ENCODE measurements at regions not wholly inside any gene's neighbourhood (a gene's known extent, or its start where the extent isn't known, plus 50 kb on each side); places are given as distances from the start of the nearest gene placed in this dataset.

GRCh38 chr2:121031568-121032340, 253.2 kb downstream of the TFCP2L1 start:
- intact Hi-C loops (cut with DNase I): no loop called here
- ATAC-seq (no peak), DNase-seq (ENCODE audit: missing footprints) (no peak)

GRCh38 chr2:121033461-121033996, 251.5 kb downstream of the TFCP2L1 start:
- ATAC-seq: no peak
- no peak for DNase-seq (ENCODE audit: missing footprints)
- intact Hi-C loops (cut with DNase I): no loop called here

GRCh38 chr2:121034551-121034950, 250.5 kb downstream of the TFCP2L1 start:
- intact Hi-C loops (cut with DNase I): no loop called here
- ATAC-seq: no peak
- DNase-seq (ENCODE audit: missing footprints): no peak

GRCh38 chr2:121036226-121036692, 248.7 kb downstream of the TFCP2L1 start:
- no peak for ATAC-seq
- intact Hi-C loops (cut with DNase I): no loop called here
- DNase-seq (ENCODE audit: missing footprints): no peak

- no peak for DNase-seq (ENCODE audit: missing footprints)
- ATAC-seq: no peak
- intact Hi-C loops (cut with DNase I): no loop called here
Observed at GRCh38 chr2:121037480-121037879, 247.5 kb downstream of the TFCP2L1 start.

- intact Hi-C loops (cut with DNase I): no loop called here
- no peak for DNase-seq (ENCODE audit: missing footprints)
- ATAC-seq: no peak
Observed at GRCh38 chr2:121038031-121038430, 247.0 kb downstream of the TFCP2L1 start.

GRCh38 chr2:121038431-121038830, 246.6 kb downstream of the TFCP2L1 start:
- intact Hi-C loops (cut with DNase I): no loop called here
- no peak for DNase-seq (ENCODE audit: missing footprints)
- no peak for ATAC-seq

- intact Hi-C loops (cut with DNase I): no loop called here
- ATAC-seq (no peak), DNase-seq (ENCODE audit: missing footprints) (no peak)
Observed at GRCh38 chr2:121038891-121039616, 245.9 kb downstream of the TFCP2L1 start.

GRCh38 chr2:121039679-121040078, 245.3 kb downstream of the TFCP2L1 start:
- DNase-seq (ENCODE audit: missing footprints): no peak
- no peak for ATAC-seq
- intact Hi-C loops (cut with DNase I): no loop called here

- ATAC-seq (no peak), DNase-seq (ENCODE audit: missing footprints) (no peak)
- intact Hi-C loops (cut with DNase I): no loop called here
Observed at GRCh38 chr2:121041516-121041915, 243.5 kb downstream of the TFCP2L1 start.

GRCh38 chr2:121043061-121043826, 241.8 kb downstream of the TFCP2L1 start:
- ATAC-seq (no peak), DNase-seq (ENCODE audit: missing footprints) (no peak)
- intact Hi-C loops (cut with DNase I): no loop called here

GRCh38 chr2:121043827-121044222, 241.2 kb downstream of the TFCP2L1 start:
- intact Hi-C loops (cut with DNase I): no loop called here
- DNase-seq (ENCODE audit: missing footprints): no peak
- no peak for ATAC-seq

GRCh38 chr2:121044412-121044811, 240.6 kb downstream of the TFCP2L1 start:
- intact Hi-C loops (cut with DNase I): no loop called here

GRCh38 chr2:121045245-121045644, 239.8 kb downstream of the TFCP2L1 start:
- intact Hi-C loops (cut with DNase I): no loop called here
- no peak for ATAC-seq
- no peak for DNase-seq (ENCODE audit: missing footprints)

More at GRCh38 chr2:121044412-121044811, 240.6 kb downstream of the TFCP2L1 start:
- no peak for ATAC-seq
- no peak for DNase-seq (ENCODE audit: missing footprints)

GRCh38 chr2:121046335-121046734, 238.7 kb downstream of the TFCP2L1 start:
- DNase-seq (ENCODE audit: missing footprints) (no peak), ATAC-seq (no peak)
- intact Hi-C loops (cut with DNase I): no loop called here

- ATAC-seq (no peak), DNase-seq (ENCODE audit: missing footprints) (no peak)
- intact Hi-C loops (cut with DNase I): no loop called here
Observed at GRCh38 chr2:121047383-121047782, 237.6 kb downstream of the TFCP2L1 start.

GRCh38 chr2:121049131-121049530, 235.9 kb downstream of the TFCP2L1 start:
- DNase-seq (ENCODE audit: missing footprints) (no peak), ATAC-seq (no peak)
- intact Hi-C loops (cut with DNase I): no loop called here

GRCh38 chr2:121049950-121050585, 234.9 kb downstream of the TFCP2L1 start:
- ATAC-seq: no peak
- DNase-seq (ENCODE audit: missing footprints): no peak
- intact Hi-C loops (cut with DNase I): no loop called here

- ATAC-seq: no peak
- DNase-seq (ENCODE audit: missing footprints): no peak
- intact Hi-C loops (cut with DNase I): no loop called here
Observed at GRCh38 chr2:121051311-121051710, 233.7 kb downstream of the TFCP2L1 start.
